ENCODE measurements at regions not wholly inside any gene's neighbourhood (a gene's known extent, or its start where the extent isn't known, plus 50 kb on each side); places are given as distances from the start of the nearest gene placed in this dataset.
"Not testable (repeated sequence)": the region's sequence is repeated elsewhere in the genome, so short reads cannot be mapped to it uniquely, and the experiment has no call there.

DNA sequence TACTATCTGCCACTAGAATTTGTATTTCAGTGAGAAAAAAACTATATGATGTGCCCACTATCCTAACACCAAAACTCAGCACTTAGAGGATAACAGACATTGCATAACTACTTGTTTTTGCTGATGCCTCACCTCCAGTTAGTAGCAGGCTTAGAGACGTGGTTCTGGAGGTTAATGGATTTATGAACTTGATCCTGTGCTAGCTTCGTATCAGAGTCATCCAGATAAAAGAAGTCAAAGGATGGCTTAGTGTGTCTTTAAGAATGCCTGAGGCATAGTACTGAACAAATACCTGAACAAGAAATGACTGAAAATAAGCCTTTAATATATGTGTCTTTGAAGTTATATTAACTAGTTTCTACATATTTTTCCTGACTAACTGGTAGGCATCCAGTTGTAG lies 414.9 kb upstream of the PTCHD4 start:
- WGBS, 3 donors: 56 to 64% (median 58%) methylated on average over 2 of the region's 2 CpGs

DNA sequence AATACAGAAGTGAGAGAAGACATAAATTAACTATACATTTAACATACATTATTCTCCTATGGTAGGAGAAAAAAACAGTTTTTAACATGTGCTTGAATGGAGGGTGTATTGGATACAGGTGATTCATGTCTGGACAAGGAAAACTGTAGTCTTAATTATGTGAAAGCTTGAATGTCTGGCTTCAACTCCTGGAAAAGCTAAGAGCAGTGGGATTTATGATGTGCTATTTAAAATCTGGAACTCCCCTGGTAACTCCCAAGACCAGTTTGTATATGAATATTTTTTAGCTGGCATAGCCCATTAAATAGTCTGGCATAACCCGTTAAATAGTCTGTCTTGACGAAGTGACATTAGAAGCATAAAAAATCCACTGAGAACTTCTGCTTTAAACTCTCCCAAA lies 410.0 kb upstream of the PTCHD4 start:
- no peak for DNase-seq
- H3K9me3 ChIP-seq: no peaks in the 10 kb centered on the region
- no peaks in the 10 kb centered on the region for H3K4me1 ChIP-seq (ENCODE audit: insufficient read depth)
- H3K27ac ChIP-seq: no peak overlapping the region
- WGBS, 3 donors: 21 to 41% (median 34%) methylated on average over 2 of the region's 2 CpGs
- H3K4me3 ChIP-seq: no peak overlapping the region
- TF ChIP-seq EP300 (IDR thresholded peaks at IDR 0.05) (no peak), POLR2A (IDR thresholded peaks at IDR 0.05) (no peak), CTCF (IDR thresholded peaks at IDR 0.05) (no peak)
- intact Hi-C loops (cut with DNase I): no loop called here
- H3K36me3 ChIP-seq: no peaks in the 10 kb centered on the region
- no peaks in the 10 kb centered on the region for H3K27me3 ChIP-seq

More for the DNA sequence above, 414.9 kb upstream of the PTCHD4 start:
- H3K36me3 ChIP-seq: no peaks in the 10 kb centered on the region
- H3K4me3 ChIP-seq: no peak overlapping the region
- H3K4me1 ChIP-seq (ENCODE audit: insufficient read depth): no peaks in the 10 kb centered on the region
- no peak for TF ChIP-seq CTCF (IDR thresholded peaks at IDR 0.05)
- no peak for TF ChIP-seq EP300 (IDR thresholded peaks at IDR 0.05)
- no peak for TF ChIP-seq POLR2A (IDR thresholded peaks at IDR 0.05)
- H3K27me3 ChIP-seq: no peaks in the 10 kb centered on the region
- intact Hi-C loops (cut with DNase I): no loop called here
- H3K27ac ChIP-seq: no peak overlapping the region
- H3K9me3 ChIP-seq: no peaks in the 10 kb centered on the region
- DNase-seq: no peak

- Histone ChIP-seq H3K27me3 (no peaks in the 10 kb centered on the region), H3K4me1 (ENCODE audit: insufficient read depth) (no peaks in the 10 kb centered on the region), H3K36me3 (no peaks in the 10 kb centered on the region), H3K9me3 (no peaks in the 10 kb centered on the region), H3K27ac (no peak overlapping the region), H3K4me3 (no peak overlapping the region)
- intact Hi-C loops (cut with DNase I): no loop called here
- no peak for TF ChIP-seq POLR2A (IDR thresholded peaks at IDR 0.05)
- no peak for DNase-seq
These were observed 401.4 kb upstream of the PTCHD4 start for GRCh38 chr6:48512390-48512789.

DNA sequence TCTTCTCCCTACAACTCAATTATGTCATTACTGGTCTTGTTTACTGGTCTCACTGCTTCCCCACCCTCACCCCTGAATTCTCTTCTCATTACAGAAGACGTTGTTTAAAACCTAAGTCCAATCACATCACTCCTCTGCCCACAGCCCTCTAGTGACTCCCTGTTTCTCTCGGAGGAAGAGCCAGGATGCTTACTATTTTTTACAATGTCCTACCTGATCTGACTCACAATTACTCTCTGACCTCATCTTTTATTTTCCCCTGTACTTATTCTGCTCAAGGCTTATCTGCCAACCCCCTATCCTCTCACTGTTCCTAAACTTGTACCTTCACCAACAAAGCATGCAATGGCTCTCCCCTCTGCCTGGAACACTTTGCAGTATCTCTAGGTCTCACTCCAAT lies 400.4 kb upstream of the PTCHD4 start:
- DNase-seq: no peak

GRCh38 chr6:48505621-48506020 lies 394.6 kb upstream of the PTCHD4 start:
- Histone ChIP-seq H3K27ac (no peak overlapping the region), H3K36me3 (no peaks in the 10 kb centered on the region), H3K9me3 (no peaks in the 10 kb centered on the region), H3K4me3 (no peak overlapping the region), H3K27me3 (no peaks in the 10 kb centered on the region), H3K4me1 (ENCODE audit: insufficient read depth) (no peaks in the 10 kb centered on the region)
- TF ChIP-seq POLR2A (IDR thresholded peaks at IDR 0.05) (no peak), EP300 (IDR thresholded peaks at IDR 0.05) (no peak), CTCF (IDR thresholded peaks at IDR 0.05) (no peak)
- intact Hi-C loops (cut with DNase I): no loop called here
- DNase-seq: no peak
- 56 to 72% (median 62%) methylated on average over 2 of the region's 2 CpGs for WGBS, 3 donors

More for the DNA sequence above, 400.4 kb upstream of the PTCHD4 start:
- Histone ChIP-seq H3K9me3 (no peaks in the 10 kb centered on the region), H3K36me3 (no peaks in the 10 kb centered on the region), H3K4me1 (ENCODE audit: insufficient read depth) (no peaks in the 10 kb centered on the region), H3K27me3 (no peaks in the 10 kb centered on the region), H3K4me3 (no peak overlapping the region), H3K27ac (no peak overlapping the region)
- WGBS, 3 donors: 29 to 36% (median 32%) methylated on average over 2 of the region's 2 CpGs
- intact Hi-C loops (cut with DNase I): no loop called here
- no peak for TF ChIP-seq POLR2A (IDR thresholded peaks at IDR 0.05)
- TF ChIP-seq EP300 (IDR thresholded peaks at IDR 0.05): no peak
- no peak for TF ChIP-seq CTCF (IDR thresholded peaks at IDR 0.05)

DNA sequence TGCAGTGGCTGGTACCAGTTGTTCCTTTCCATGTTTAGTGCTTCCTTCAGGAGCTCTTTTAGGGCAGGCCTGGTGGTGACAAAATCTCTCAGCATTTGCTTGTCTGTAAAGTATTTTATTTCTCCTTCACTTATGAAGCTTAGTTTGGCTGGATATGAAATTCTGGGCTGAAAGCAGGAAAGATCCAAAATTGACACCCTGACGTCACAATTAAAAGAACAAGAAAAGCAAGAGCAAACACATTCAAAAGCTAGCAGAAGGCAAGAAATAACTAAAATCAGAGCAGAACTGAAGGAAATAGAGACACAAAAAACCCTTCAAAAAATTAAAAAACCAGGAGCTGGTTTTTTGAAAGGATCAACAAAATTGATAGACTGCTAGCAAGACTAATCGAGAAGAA lies 382.4 kb upstream of the PTCHD4 start:
- WGBS, 3 donors: 79 to 96% (median 85%) methylated on average over 2 of the region's 2 CpGs

More for the DNA sequence above, 382.4 kb upstream of the PTCHD4 start:
- H3K9me3 ChIP-seq; DNase-seq; H3K36me3 ChIP-seq; H3K27ac ChIP-seq; H3K4me1 ChIP-seq (ENCODE audit: insufficient read depth); H3K27me3 ChIP-seq; H3K4me3 ChIP-seq; intact Hi-C loops (cut with DNase I): not testable (repeated sequence)
